ENCODE measurements at regions not wholly inside any gene's neighbourhood (a gene's known extent, or its start where the extent isn't known, plus 50 kb on each side); places are given as distances from the start of the nearest gene placed in this dataset.

- TF ChIP-seq EZH2 (IDR thresholded peaks at IDR 0.05; ENCODE audit: borderline replicate concordance, low read depth, low read length, severe bottlenecking) (no peak), MYC (IDR thresholded peaks at IDR 0.05; ENCODE audit: low read depth, low read length) (no peak), POLR2AphosphoS5 (IDR thresholded peaks at IDR 0.05; ENCODE audit: insufficient read depth, low read depth, low read length) (no peak), POLR2A (IDR thresholded peaks at IDR 0.05; ENCODE audit: low read depth, low read length) (no peak)
- TF ChIP-seq, protein P1, sequence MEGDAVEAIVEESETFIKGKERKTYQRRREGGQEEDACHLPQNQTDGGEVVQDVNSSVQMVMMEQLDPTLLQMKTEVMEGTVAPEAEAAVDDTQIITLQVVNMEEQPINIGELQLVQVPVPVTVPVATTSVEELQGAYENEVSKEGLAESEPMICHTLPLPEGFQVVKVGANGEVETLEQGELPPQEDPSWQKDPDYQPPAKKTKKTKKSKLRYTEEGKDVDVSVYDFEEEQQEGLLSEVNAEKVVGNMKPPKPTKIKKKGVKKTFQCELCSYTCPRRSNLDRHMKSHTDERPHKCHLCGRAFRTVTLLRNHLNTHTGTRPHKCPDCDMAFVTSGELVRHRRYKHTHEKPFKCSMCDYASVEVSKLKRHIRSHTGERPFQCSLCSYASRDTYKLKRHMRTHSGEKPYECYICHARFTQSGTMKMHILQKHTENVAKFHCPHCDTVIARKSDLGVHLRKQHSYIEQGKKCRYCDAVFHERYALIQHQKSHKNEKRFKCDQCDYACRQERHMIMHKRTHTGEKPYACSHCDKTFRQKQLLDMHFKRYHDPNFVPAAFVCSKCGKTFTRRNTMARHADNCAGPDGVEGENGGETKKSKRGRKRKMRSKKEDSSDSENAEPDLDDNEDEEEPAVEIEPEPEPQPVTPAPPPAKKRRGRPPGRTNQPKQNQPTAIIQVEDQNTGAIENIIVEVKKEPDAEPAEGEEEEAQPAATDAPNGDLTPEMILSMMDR (IDR thresholded peaks at IDR 0.05; ENCODE audit: extremely low read depth in 1 of 2, insufficient read depth in 1 of 2, low read depth in 1 of 2, low read length in 2 of 2): no peak
Observed at GRCh38 chr4:125801373-125801772, 486.6 kb downstream of the FAT4 start.
